GM12873 (cell line): ENCODE measurements at regions not wholly inside any gene's neighbourhood (a gene's known extent, or its start where the extent isn't known, plus 50 kb on each side); places are given as distances from the start of the nearest gene placed in this dataset.

Source experiments
- TF ChIP-seq, protein P1 (sequence below): IDR thresholded peaks from 2 replicates; pipeline ENCODE4 v1.5.1; 2012; ENCODE audit warnings: low read depth, mild to moderate bottlenecking, moderate library complexity, low read length, control low read depth; ENCODE audit not compliant: insufficient read depth; ENCODE audit errors: missing control alignments

- TF ChIP-seq, protein P1, sequence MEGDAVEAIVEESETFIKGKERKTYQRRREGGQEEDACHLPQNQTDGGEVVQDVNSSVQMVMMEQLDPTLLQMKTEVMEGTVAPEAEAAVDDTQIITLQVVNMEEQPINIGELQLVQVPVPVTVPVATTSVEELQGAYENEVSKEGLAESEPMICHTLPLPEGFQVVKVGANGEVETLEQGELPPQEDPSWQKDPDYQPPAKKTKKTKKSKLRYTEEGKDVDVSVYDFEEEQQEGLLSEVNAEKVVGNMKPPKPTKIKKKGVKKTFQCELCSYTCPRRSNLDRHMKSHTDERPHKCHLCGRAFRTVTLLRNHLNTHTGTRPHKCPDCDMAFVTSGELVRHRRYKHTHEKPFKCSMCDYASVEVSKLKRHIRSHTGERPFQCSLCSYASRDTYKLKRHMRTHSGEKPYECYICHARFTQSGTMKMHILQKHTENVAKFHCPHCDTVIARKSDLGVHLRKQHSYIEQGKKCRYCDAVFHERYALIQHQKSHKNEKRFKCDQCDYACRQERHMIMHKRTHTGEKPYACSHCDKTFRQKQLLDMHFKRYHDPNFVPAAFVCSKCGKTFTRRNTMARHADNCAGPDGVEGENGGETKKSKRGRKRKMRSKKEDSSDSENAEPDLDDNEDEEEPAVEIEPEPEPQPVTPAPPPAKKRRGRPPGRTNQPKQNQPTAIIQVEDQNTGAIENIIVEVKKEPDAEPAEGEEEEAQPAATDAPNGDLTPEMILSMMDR, result no peak
Measured at GRCh38 chr4:72770708-72771107, 201.7 kb upstream of the ADAMTS3 start.

DNA sequence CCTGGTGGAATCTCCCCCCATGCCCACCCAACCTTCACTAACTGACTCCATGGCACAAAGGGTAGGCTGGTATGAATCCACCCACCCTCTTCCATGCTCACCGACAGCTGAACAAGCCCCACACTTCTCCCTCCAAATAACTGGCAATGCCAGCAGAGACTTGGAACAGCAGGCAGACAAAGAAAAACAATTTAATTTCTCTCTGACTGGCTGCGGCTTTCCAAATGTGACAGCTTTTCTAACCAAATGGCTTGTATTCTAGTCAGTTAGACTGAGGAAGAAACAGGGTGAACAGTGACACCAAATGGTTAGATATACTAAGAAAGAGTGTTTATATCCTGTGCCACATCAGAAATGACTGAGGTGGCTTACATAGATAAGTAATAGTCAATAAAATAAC, 199.3 kb upstream of the ADAMTS3 start:
- TF ChIP-seq, protein P1, result no peak

DNA sequence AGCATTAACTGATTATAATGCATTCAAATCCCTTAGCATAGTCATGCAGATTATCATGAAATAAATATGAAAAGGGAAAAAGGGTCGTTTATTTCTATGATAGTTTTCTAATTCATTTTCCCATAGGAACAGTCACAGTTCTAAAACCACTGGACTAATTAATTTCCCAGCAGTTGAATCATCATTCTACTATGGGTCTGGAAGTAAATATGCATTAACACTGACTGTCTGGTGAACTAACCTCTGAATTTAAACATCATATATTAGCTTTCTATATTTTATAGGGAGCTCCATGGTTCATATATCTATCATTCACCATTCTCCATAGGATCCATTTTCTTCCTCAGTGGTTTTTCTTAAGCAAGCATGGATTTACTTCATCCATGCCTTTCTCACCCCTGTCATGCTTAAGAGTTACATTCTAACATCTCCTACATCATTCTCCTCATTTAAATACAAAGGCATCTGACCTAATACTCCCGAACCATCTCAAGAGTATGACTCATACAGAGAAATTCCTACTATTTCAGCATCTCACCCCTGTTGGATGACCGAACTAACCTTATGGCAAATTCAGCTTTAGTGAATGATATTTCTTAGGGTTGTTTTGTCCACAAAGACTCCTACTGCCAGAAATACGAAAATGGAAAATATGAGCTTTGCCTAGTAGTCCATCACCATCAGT, 198.7 kb upstream of the ADAMTS3 start:
- TF ChIP-seq, protein P1, result no peak

- TF ChIP-seq, protein P1, result no peak
Measured at GRCh38 chr4:72761368-72762038, 192.5 kb upstream of the ADAMTS3 start.

DNA sequence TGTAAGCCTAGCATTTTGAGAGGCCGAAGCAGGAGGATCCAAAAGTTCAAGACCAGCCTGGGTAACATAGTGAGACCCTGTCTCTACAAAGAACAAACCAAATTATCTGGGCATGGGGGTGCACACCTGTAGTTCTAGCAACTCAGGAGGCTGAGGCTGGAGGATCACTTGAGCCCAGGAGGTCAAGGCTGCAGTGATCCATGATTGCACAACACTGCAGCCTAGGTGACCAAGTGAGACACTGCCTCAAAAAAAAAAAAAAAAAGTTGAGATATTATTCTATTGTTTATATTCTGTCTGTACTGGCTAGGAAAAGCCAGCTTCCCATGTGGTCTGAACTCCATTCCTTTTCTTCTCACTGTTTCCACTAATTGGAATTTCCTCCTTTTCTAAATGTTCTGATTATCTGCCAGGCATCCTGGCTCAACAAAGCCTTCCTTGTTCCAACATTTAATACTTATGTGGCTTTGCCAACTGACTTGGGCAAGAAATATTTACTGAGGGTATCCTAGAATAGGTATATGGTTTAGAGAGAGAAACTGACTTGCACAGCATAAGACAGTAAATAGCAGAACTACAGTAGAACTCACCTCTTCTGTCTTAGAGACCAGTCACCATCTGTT, 175.2 kb upstream of the ADAMTS3 start:
- TF ChIP-seq, protein P1, result no peak

GRCh38 chr4:72743078-72743477, 174.1 kb upstream of the ADAMTS3 start:
- TF ChIP-seq, protein P1, result no peak

DNA sequence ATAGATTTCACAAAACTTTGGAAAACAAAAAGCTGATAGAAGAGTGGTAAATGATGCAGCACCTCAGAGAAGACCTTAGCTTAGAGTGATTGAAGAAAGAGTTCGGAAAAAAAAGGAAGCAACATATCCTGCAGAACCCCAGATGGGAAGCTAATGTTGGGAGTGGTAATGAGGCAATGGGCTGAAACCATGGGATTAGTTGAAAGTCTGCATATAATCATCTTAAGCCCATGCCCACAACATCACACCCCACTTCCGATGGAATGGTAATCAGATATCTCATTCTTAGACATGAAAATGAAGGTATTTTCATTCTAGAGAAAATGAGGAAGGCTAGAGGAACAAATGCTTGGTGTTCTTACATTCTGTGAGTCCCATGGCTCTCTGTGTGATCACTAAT, 146.3 kb upstream of the ADAMTS3 start:
- TF ChIP-seq, protein P1, result no peak
